Activated T-helper 17 cell treated with anti-CD3 and anti-CD28 coated beads, Interleukin-2, amount 50 U/mL, for 72 hours (primary cell): ENCODE measurements at regions not wholly inside any gene's neighbourhood (a gene's known extent, or its start where the extent isn't known, plus 50 kb on each side); places are given as distances from the start of the nearest gene placed in this dataset.
"Not testable (repeated sequence)": the region's sequence is repeated elsewhere in the genome, so short reads cannot be mapped to it uniquely, and the experiment has no call there.

Experiments
- ATAC-seq: fragments of 150-1000 bp; cut with Tn5 transposase; replicated peaks from 2 replicates; pipeline ENCODE4 v1.10.0; 2021; ENCODE audit warnings: mild to moderate bottlenecking, moderate library complexity
- H3K27ac Mint-ChIP-seq: one replicate; pipeline ENCODE4 v1.8.0; 2022; ENCODE audit warnings: mixed read lengths
- H3K27me3 Mint-ChIP-seq: one replicate; pipeline ENCODE4 v1.8.0; 2022; ENCODE audit warnings: mixed read lengths
- H3K36me3 Mint-ChIP-seq: one replicate; pipeline ENCODE4 v1.8.0; 2022; ENCODE audit warnings: low read depth, mild to moderate bottlenecking, mixed read lengths
- H3K4me1 Mint-ChIP-seq: one replicate; pipeline ENCODE4 v1.8.0; 2022; ENCODE audit warnings: mixed read lengths
- H3K4me3 Mint-ChIP-seq: one replicate; pipeline ENCODE4 v1.8.0; 2022; ENCODE audit warnings: mild to moderate bottlenecking, mixed read lengths
- H3K9me3 Mint-ChIP-seq: one replicate; pipeline ENCODE4 v1.8.0; 2022; ENCODE audit warnings: mixed read lengths

GRCh38 chr20:29497261-29497671 lies 1760.2 kb upstream of the DEFB115 start:
- peaks cover 3% of the 10 kb centered on the region for H3K9me3 Mint-ChIP-seq
- H3K4me1 Mint-ChIP-seq, result no peaks in the 10 kb centered on the region
- H3K4me3 Mint-ChIP-seq, result peak overlapping the region; percentile 35
- H3K36me3 Mint-ChIP-seq, result no peaks in the 10 kb centered on the region
- H3K27ac Mint-ChIP-seq, result no peak overlapping the region
- H3K27me3 Mint-ChIP-seq, result no peaks in the 10 kb centered on the region
- ATAC-seq, result peak; percentile 29

GRCh38 chr20:29497684-29498083 lies 1759.8 kb upstream of the DEFB115 start:
- H3K4me3 Mint-ChIP-seq, H3K4me1 Mint-ChIP-seq, H3K9me3 Mint-ChIP-seq, H3K27me3 Mint-ChIP-seq, H3K27ac Mint-ChIP-seq, H3K36me3 Mint-ChIP-seq, ATAC-seq: not testable (repeated sequence)

- ATAC-seq, H3K9me3 Mint-ChIP-seq, H3K27me3 Mint-ChIP-seq, H3K27ac Mint-ChIP-seq, H3K4me3 Mint-ChIP-seq, H3K4me1 Mint-ChIP-seq, H3K36me3 Mint-ChIP-seq: not testable (repeated sequence)
These were observed 1756.7 kb upstream of the DEFB115 start for GRCh38 chr20:29500738-29501137.

- not testable (repeated sequence) for H3K4me3 Mint-ChIP-seq, H3K27me3 Mint-ChIP-seq, H3K9me3 Mint-ChIP-seq, H3K4me1 Mint-ChIP-seq, H3K27ac Mint-ChIP-seq, H3K36me3 Mint-ChIP-seq, ATAC-seq
These were observed 1742.8 kb upstream of the DEFB115 start for GRCh38 chr20:29514634-29515033.

GRCh38 chr20:29516847-29517246 lies 1740.6 kb upstream of the DEFB115 start:
- not testable (repeated sequence) for H3K4me1 Mint-ChIP-seq, H3K36me3 Mint-ChIP-seq, H3K27me3 Mint-ChIP-seq, H3K27ac Mint-ChIP-seq, ATAC-seq, H3K9me3 Mint-ChIP-seq, H3K4me3 Mint-ChIP-seq

GRCh38 chr20:29519610-29520241 lies 1737.7 kb upstream of the DEFB115 start:
- not testable (repeated sequence) for H3K4me1 Mint-ChIP-seq, H3K27ac Mint-ChIP-seq, H3K4me3 Mint-ChIP-seq, H3K36me3 Mint-ChIP-seq, H3K9me3 Mint-ChIP-seq, H3K27me3 Mint-ChIP-seq, ATAC-seq

GRCh38 chr20:29533566-29534177 lies 1723.8 kb upstream of the DEFB115 start:
- not testable (repeated sequence) for H3K27me3 Mint-ChIP-seq, H3K27ac Mint-ChIP-seq

GRCh38 chr20:29566901-29567635 lies 1690.4 kb upstream of the DEFB115 start:
- ATAC-seq, H3K9me3 Mint-ChIP-seq, H3K27ac Mint-ChIP-seq, H3K4me1 Mint-ChIP-seq, H3K36me3 Mint-ChIP-seq, H3K4me3 Mint-ChIP-seq, H3K27me3 Mint-ChIP-seq: not testable (repeated sequence)

More at GRCh38 chr20:29533566-29534177, 1723.8 kb upstream of the DEFB115 start:
- ATAC-seq, H3K36me3 Mint-ChIP-seq, H3K4me1 Mint-ChIP-seq, H3K4me3 Mint-ChIP-seq, H3K9me3 Mint-ChIP-seq: not testable (repeated sequence)

GRCh38 chr20:29567671-29568070 lies 1689.8 kb upstream of the DEFB115 start:
- not testable (repeated sequence) for H3K4me3 Mint-ChIP-seq, ATAC-seq, H3K4me1 Mint-ChIP-seq, H3K27me3 Mint-ChIP-seq, H3K9me3 Mint-ChIP-seq, H3K27ac Mint-ChIP-seq, H3K36me3 Mint-ChIP-seq

GRCh38 chr20:29570126-29570525 lies 1687.3 kb upstream of the DEFB115 start:
- H3K27ac Mint-ChIP-seq, H3K9me3 Mint-ChIP-seq, H3K27me3 Mint-ChIP-seq, H3K36me3 Mint-ChIP-seq, H3K4me3 Mint-ChIP-seq, H3K4me1 Mint-ChIP-seq, ATAC-seq: not testable (repeated sequence)

GRCh38 chr20:29589530-29589929 lies 1667.9 kb upstream of the DEFB115 start:
- H3K27me3 Mint-ChIP-seq, H3K36me3 Mint-ChIP-seq, H3K27ac Mint-ChIP-seq, H3K9me3 Mint-ChIP-seq, H3K4me1 Mint-ChIP-seq, ATAC-seq, H3K4me3 Mint-ChIP-seq: not testable (repeated sequence)

- H3K27me3 Mint-ChIP-seq, ATAC-seq, H3K9me3 Mint-ChIP-seq, H3K36me3 Mint-ChIP-seq, H3K4me1 Mint-ChIP-seq, H3K4me3 Mint-ChIP-seq, H3K27ac Mint-ChIP-seq: not testable (repeated sequence)
These were observed 1653.3 kb upstream of the DEFB115 start for GRCh38 chr20:29604163-29604562.

- H3K9me3 Mint-ChIP-seq, H3K4me1 Mint-ChIP-seq, H3K27me3 Mint-ChIP-seq, H3K27ac Mint-ChIP-seq, H3K36me3 Mint-ChIP-seq, ATAC-seq, H3K4me3 Mint-ChIP-seq: not testable (repeated sequence)
These were observed 1651.3 kb upstream of the DEFB115 start for GRCh38 chr20:29606171-29606570.

GRCh38 chr20:29629395-29629794 lies 1628.1 kb upstream of the DEFB115 start:
- not testable (repeated sequence) for H3K4me3 Mint-ChIP-seq, H3K27ac Mint-ChIP-seq, H3K36me3 Mint-ChIP-seq, H3K4me1 Mint-ChIP-seq, H3K9me3 Mint-ChIP-seq, H3K27me3 Mint-ChIP-seq, ATAC-seq
